ENCODE measurements at regions not wholly inside any gene's neighbourhood (a gene's known extent, or its start where the extent isn't known, plus 50 kb on each side); places are given as distances from the start of the nearest gene placed in this dataset.

GRCh38 chr12:17652436-17652835 lies 437.6 kb downstream of the RERGL start:
- TF ChIP-seq, protein P1, sequence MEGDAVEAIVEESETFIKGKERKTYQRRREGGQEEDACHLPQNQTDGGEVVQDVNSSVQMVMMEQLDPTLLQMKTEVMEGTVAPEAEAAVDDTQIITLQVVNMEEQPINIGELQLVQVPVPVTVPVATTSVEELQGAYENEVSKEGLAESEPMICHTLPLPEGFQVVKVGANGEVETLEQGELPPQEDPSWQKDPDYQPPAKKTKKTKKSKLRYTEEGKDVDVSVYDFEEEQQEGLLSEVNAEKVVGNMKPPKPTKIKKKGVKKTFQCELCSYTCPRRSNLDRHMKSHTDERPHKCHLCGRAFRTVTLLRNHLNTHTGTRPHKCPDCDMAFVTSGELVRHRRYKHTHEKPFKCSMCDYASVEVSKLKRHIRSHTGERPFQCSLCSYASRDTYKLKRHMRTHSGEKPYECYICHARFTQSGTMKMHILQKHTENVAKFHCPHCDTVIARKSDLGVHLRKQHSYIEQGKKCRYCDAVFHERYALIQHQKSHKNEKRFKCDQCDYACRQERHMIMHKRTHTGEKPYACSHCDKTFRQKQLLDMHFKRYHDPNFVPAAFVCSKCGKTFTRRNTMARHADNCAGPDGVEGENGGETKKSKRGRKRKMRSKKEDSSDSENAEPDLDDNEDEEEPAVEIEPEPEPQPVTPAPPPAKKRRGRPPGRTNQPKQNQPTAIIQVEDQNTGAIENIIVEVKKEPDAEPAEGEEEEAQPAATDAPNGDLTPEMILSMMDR (IDR thresholded peaks at IDR 0.05 in 4 of 5, conservative IDR thresholded peaks at IDR 0.05 in 1 of 5), result no peak
- no peak for TF ChIP-seq POLR2A (IDR thresholded peaks at IDR 0.05)
